K562 (cell line): ENCODE measurements at regions not wholly inside any gene's neighbourhood (a gene's known extent, or its start where the extent isn't known, plus 50 kb on each side); places are given as distances from the start of the nearest gene placed in this dataset.

Source experiments
- ATAC-seq: fragments of 200-7000 bp; cut with Tn5 transposase; 3 replicates; pipeline ENCODE4 v1.9.1; 2020; ENCODE audit warnings: moderate library complexity
- BruUV-seq: library from RNA; stranded (reverse); fragments of 400-500 nt; replicated peaks from 2 replicates; lab custom pipeline; 2021; lab: Mats Ljungman, UMichigan
- CTCF ChIA-PET: fragments of 300-600 bp; formaldehyde crosslinking; extraction: SDS; loops from one replicate; lab custom pipeline; 2021; ENCODE audit warnings: low intra/inter-chr PET ratio; lab: Yijun Ruan, JAX
- POLR2A ChIA-PET: fragments of 300-600, 350-650 bp; sonication (Branson Sonifier 250); formaldehyde crosslinking; extraction: SDS; loops from one replicate; lab custom pipeline; 2021; ENCODE audit warnings: antibody characterized with exemption, inconsistent platforms; lab: Yijun Ruan, JAX
- DNase-seq, 4 experiments: peaks; one replicate each; pipeline versions ENCODE4 v3.0.0 to v3.0.0-alpha.2; 2011 to 2018; ENCODE audit warnings: low spot score in 3 of 4, mixed read lengths in 3 of 4; ENCODE audit errors: extremely low read depth in 1 of 4
- FAIRE-seq: peaks from 2 replicates; lab custom pipeline; 2011; peaks lifted over from hg19 to GRCh38; lab: Jason Lieb, UNC
- H2AFZ ChIP-seq: 2 replicates; pipeline ENCODE4 v1.6.0; 2011; ENCODE audit warnings: low read depth, low read length, control low read depth, inconsistent platforms
- H3K27ac ChIP-seq: fragments of 200-600 bp; 3 replicates; pipeline ENCODE4 v1.8.0; 2011; ENCODE audit warnings: low read depth, mild to moderate bottlenecking, control low read depth, inconsistent platforms, low read length, moderate library complexity, mixed read lengths; ENCODE audit errors: extremely low read depth
- H3K27me3 ChIP-seq, 2 experiments: fragments of 300-600 bp in 1 of 2; 2 replicates in 1 of 2; 3 replicates in 1 of 2; pipeline versions ENCODE4 v1.6.0 to v1.8.0; 2011; ENCODE audit warnings: inconsistent platforms in 2 of 2, low read length in 2 of 2, mild to moderate bottlenecking in 1 of 2, mixed read lengths in 1 of 2, moderate library complexity in 1 of 2; ENCODE audit not compliant: control insufficient read depth in 2 of 2, insufficient read depth in 2 of 2
- H3K36me3 ChIP-seq: fragments of 300-600 bp; 3 replicates; pipeline ENCODE4 v1.8.0; 2011; ENCODE audit warnings: mild to moderate bottlenecking, low read length, inconsistent platforms; ENCODE audit not compliant: control insufficient read depth, insufficient read depth
- H3K4me1 ChIP-seq, 2 experiments: fragments of 200-600 bp in 1 of 2; replicated peaks in 1 of 2; 2 replicates in 1 of 2; 3 replicates in 1 of 2; pipeline versions ENCODE4 v1.5.1 to v1.8.0; 2011; ENCODE audit warnings: inconsistent platforms in 2 of 2, low read length in 2 of 2, mild to moderate bottlenecking in 1 of 2, mixed read lengths in 1 of 2, moderate library complexity in 1 of 2; ENCODE audit not compliant: control insufficient read depth in 2 of 2, insufficient read depth in 2 of 2
- H3K4me2 ChIP-seq: 2 replicates; pipeline ENCODE4 v1.6.1; 2011; ENCODE audit warnings: low read length, control low read depth, inconsistent platforms, mixed read lengths; ENCODE audit not compliant: insufficient read depth
- H3K4me3 ChIP-seq: fragments of 200-600 bp; sonication (generic), shearing (Covaris generic); 2 replicates; pipeline ENCODE4 v1.5.1; 2016; ENCODE audit warnings: control low read depth, inconsistent platforms
- H3K79me2 ChIP-seq: fragments of 200-600 bp; 3 replicates; pipeline ENCODE4 v1.8.0; 2011; ENCODE audit warnings: low read length, inconsistent platforms; ENCODE audit not compliant: control insufficient read depth, insufficient read depth
- H3K9ac ChIP-seq, 2 experiments: 2 replicates each; pipeline versions ENCODE4 v1.6.0 to v1.6.1; 2011; ENCODE audit warnings: low read depth in 2 of 2, low read length in 2 of 2, control low read depth in 1 of 2, inconsistent platforms in 1 of 2, mild to moderate bottlenecking in 1 of 2, mixed read lengths in 1 of 2; ENCODE audit not compliant: insufficient read depth in 1 of 2
- H3K9me1 ChIP-seq: one replicate; pipeline ENCODE4 v1.6.0; 2011; ENCODE audit warnings: inconsistent platforms, mild to moderate bottlenecking, low read length, moderate library complexity; ENCODE audit not compliant: control insufficient read depth, insufficient read depth
- H3K9me3 ChIP-seq: replicated peaks from 2 replicates; pipeline ENCODE4 v1.5.1; 2011; ENCODE audit warnings: low read depth, low read length, inconsistent platforms; ENCODE audit not compliant: control insufficient read depth, insufficient read depth
- H4K20me1 ChIP-seq: replicated peaks from 2 replicates; pipeline ENCODE4 v1.6.1; 2011; ENCODE audit warnings: low read length, inconsistent platforms, mixed read lengths; ENCODE audit not compliant: control insufficient read depth, insufficient read depth
- BCOR ChIP-seq: fragments of 450-650 bp; IDR thresholded peaks from 2 replicates; pipeline ENCODE4 v1.6.1; 2016
- MIER1 ChIP-seq: fragments of 450-650 bp; IDR thresholded peaks from 2 replicates; pipeline ENCODE4 v1.6.1; 2016; ENCODE audit warnings: antibody characterized with exemption, mild to moderate bottlenecking, low read depth
- NFE2L1 ChIP-seq: fragments of 450-650 bp; IDR thresholded peaks from 2 replicates; pipeline ENCODE4 v1.6.1; 2016; ENCODE audit warnings: missing genetic modification characterization, low read depth, mild to moderate bottlenecking, missing compliant biosample characterization, moderate library complexity, borderline replicate concordance
- ZBTB40 ChIP-seq, 2 experiments: fragments of 450-650 bp in 1 of 2; sonication (generic) in 1 of 2; formaldehyde crosslinking in 1 of 2; IDR thresholded peaks; 2 replicates each; pipeline versions ENCODE4 v1.7.1 to v1.9.0; 2016 to 2022; ENCODE audit warnings: inconsistent platforms in 1 of 2, mild to moderate bottlenecking in 1 of 2, missing genetic modification reagents in 1 of 2
- ZNF561 ChIP-seq: fragments of 450-650 bp; formaldehyde crosslinking; conservative IDR thresholded peaks from 2 replicates; pipeline ENCODE4 v1.4.0; 2020; ENCODE audit warnings: mild to moderate bottlenecking, moderate library complexity
- ZNF589 ChIP-seq: fragments of 200-800 bp; sonication (Bioruptor generic); IDR thresholded peaks from 2 replicates; pipeline ENCODE4 v1.6.1; 2016; ENCODE audit warnings: low read depth, missing genetic modification characterization, missing compliant biosample characterization
- ZNF707 ChIP-seq: fragments of 250-450 bp; sonication (Bioruptor Pico); conservative IDR thresholded peaks from 2 replicates; pipeline ENCODE4 v1.8.0; 2022; ENCODE audit warnings: inconsistent platforms, mild to moderate bottlenecking, moderate library complexity
- WGBS: fragments of 100-300 bp; shearing (Covaris generic); methylation state at CpG from one replicate; pipeline ENCODE4 v1.1.6; 2016; ENCODE audit warnings: low coverage, mixed read lengths; ENCODE audit not compliant: insufficient coverage; ENCODE audit errors: missing lambda C conversion rate; 5-methylcytosine and 5-hydroxymethylcytosine counted together
- in situ Hi-C: fragments of 300-500 bp; cut with MboI; formaldehyde crosslinking; loops from 4 replicates; pipeline ENCODE4 v1.15.0; 2018; ENCODE audit warnings: inconsistent platforms, mixed read lengths
- intact Hi-C: fragments of 100-400 bp; cut with micrococcal nuclease; formaldehyde crosslinking; loops from 2 replicates; pipeline ENCODE4 v1.14.2; 2022
- TF ChIP-seq, protein P1 (sequence below): sonication (generic); formaldehyde crosslinking; IDR thresholded peaks from 2 replicates; pipeline ENCODE4 v1.8.0; 2023; ENCODE audit warnings: mild to moderate bottlenecking, missing genetic modification reagents
- TF ChIP-seq, protein P2 (sequence below): fragments of 250-450 bp; sonication (Bioruptor Pico); IDR thresholded peaks from 2 replicates; pipeline ENCODE4 v1.8.0; 2021; ENCODE audit warnings: borderline replicate concordance, mild to moderate bottlenecking, moderate library complexity; ENCODE audit not compliant: poor library complexity, severe bottlenecking

- no peak for FAIRE-seq
- in situ Hi-C loops (no loop called here), intact Hi-C loops (no loop called here)
- H2AFZ ChIP-seq, result no peak overlapping the region
- H3K4me3 ChIP-seq, result no peak overlapping the region
- no peaks in the 10 kb centered on the region for H3K27me3 ChIP-seq
- WGBS, result 0% methylated on average over 1 of the region's 1 CpG
- H3K4me2 ChIP-seq, result no peak overlapping the region
- BruUV-seq, result no TSS peak
- no peak for DNase-seq
- H3K9me3 ChIP-seq, result no peaks in the 10 kb centered on the region
- ATAC-seq, result no peak
- H3K9me1 ChIP-seq, result no peaks in the 10 kb centered on the region
- no peak overlapping the region for H3K9ac ChIP-seq
- H3K36me3 ChIP-seq, result no peaks in the 10 kb centered on the region
- H3K4me1 ChIP-seq, result no peaks in the 10 kb centered on the region
- no peaks in the 10 kb centered on the region for H3K79me2 ChIP-seq
- H3K27ac ChIP-seq, result no peak overlapping the region
- ChIA-PET CTCF (no interaction called here), POLR2A (no interaction called here)
- no peaks in the 10 kb centered on the region for H4K20me1 ChIP-seq
- no peak for TF ChIP-seq ZNF561 (CRISPR knock-in tag)
- no peak for TF ChIP-seq MIER1
- no peak for TF ChIP-seq ZNF707 (CRISPR knock-in tag)
- no peak for TF ChIP-seq NFE2L1 (tag)
- no peak for TF ChIP-seq ZBTB40 (IDR thresholded peaks at IDR 0.05)
- no peak for TF ChIP-seq ZBTB40 (CRISPR knock-in tag; IDR thresholded peaks at IDR 0.05)
- no peak for TF ChIP-seq ZNF589
- TF ChIP-seq BCOR, result no peak
- TF ChIP-seq, protein P1, sequence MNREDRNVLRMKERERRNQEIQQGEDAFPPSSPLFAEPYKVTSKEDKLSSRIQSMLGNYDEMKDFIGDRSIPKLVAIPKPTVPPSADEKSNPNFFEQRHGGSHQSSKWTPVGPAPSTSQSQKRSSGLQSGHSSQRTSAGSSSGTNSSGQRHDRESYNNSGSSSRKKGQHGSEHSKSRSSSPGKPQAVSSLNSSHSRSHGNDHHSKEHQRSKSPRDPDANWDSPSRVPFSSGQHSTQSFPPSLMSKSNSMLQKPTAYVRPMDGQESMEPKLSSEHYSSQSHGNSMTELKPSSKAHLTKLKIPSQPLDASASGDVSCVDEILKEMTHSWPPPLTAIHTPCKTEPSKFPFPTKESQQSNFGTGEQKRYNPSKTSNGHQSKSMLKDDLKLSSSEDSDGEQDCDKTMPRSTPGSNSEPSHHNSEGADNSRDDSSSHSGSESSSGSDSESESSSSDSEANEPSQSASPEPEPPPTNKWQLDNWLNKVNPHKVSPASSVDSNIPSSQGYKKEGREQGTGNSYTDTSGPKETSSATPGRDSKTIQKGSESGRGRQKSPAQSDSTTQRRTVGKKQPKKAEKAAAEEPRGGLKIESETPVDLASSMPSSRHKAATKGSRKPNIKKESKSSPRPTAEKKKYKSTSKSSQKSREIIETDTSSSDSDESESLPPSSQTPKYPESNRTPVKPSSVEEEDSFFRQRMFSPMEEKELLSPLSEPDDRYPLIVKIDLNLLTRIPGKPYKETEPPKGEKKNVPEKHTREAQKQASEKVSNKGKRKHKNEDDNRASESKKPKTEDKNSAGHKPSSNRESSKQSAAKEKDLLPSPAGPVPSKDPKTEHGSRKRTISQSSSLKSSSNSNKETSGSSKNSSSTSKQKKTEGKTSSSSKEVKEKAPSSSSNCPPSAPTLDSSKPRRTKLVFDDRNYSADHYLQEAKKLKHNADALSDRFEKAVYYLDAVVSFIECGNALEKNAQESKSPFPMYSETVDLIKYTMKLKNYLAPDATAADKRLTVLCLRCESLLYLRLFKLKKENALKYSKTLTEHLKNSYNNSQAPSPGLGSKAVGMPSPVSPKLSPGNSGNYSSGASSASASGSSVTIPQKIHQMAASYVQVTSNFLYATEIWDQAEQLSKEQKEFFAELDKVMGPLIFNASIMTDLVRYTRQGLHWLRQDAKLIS (CRISPR knock-in tag), result no peak
- TF ChIP-seq, protein P2, sequence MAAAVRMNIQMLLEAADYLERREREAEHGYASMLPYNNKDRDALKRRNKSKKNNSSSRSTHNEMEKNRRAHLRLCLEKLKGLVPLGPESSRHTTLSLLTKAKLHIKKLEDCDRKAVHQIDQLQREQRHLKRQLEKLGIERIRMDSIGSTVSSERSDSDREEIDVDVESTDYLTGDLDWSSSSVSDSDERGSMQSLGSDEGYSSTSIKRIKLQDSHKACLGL, result no peak
Observed at GRCh38 chr6:85810558-85810957, 167.9 kb upstream of the SYNCRIP start.
